ENCODE measurements at regions not wholly inside any gene's neighbourhood (a gene's known extent, or its start where the extent isn't known, plus 50 kb on each side); places are given as distances from the start of the nearest gene placed in this dataset.

DNA sequence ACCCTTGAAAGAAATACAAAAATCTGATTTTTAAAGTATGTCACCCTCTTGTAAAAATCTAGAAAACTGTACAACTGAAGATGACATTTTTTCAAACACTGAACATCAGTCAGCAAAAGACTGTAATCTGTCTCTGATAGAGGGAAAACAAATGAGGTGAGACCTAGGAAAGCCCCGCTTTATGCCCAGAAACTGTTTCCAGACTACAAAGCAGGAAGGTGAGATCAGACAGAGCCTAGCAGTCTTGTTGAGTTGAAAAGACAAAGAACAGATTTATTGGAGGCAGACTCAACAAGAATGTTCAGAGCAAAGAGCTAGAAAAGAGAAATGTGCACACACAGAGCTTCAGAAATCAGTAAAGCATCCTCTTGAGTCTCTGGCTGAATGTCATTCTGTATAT, 873.6 kb downstream of the LRFN5 start:
- H3K4me3 ChIP-seq (replicated peaks in 1 of 2; ENCODE audit: low read depth in 2 of 2, low read length in 2 of 2): no peak overlapping the region
- TF ChIP-seq, protein P1, sequence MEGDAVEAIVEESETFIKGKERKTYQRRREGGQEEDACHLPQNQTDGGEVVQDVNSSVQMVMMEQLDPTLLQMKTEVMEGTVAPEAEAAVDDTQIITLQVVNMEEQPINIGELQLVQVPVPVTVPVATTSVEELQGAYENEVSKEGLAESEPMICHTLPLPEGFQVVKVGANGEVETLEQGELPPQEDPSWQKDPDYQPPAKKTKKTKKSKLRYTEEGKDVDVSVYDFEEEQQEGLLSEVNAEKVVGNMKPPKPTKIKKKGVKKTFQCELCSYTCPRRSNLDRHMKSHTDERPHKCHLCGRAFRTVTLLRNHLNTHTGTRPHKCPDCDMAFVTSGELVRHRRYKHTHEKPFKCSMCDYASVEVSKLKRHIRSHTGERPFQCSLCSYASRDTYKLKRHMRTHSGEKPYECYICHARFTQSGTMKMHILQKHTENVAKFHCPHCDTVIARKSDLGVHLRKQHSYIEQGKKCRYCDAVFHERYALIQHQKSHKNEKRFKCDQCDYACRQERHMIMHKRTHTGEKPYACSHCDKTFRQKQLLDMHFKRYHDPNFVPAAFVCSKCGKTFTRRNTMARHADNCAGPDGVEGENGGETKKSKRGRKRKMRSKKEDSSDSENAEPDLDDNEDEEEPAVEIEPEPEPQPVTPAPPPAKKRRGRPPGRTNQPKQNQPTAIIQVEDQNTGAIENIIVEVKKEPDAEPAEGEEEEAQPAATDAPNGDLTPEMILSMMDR (IDR thresholded peaks at IDR 0.05; ENCODE audit: low read depth, low read length): no peak
- DNase-seq (ENCODE audit: low read depth in 2 of 2): no peak

DNA sequence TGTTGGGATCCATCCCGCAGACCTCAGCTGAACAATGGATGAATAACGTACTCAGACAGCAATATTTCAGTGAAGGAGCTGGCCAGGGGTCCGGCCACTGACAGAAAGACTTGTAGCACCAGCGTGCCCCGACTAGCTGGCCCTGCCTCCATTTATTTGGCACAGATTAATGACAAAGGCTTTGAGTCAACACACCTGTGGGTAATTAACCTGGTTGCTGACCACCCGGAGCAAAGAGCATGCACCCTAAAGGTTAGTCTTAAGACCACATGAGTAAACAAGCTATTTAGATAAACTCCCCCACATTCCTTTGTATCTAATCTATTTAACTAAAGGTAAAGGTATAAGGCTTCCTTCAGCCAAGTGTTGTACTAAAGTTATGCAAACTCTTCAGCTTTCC, 868.6 kb downstream of the LRFN5 start:
- TF ChIP-seq, protein P1 (IDR thresholded peaks at IDR 0.05; ENCODE audit: low read depth, low read length): no peak
- no peak for DNase-seq (ENCODE audit: low read depth in 2 of 2)
- no peak overlapping the region for H3K4me3 ChIP-seq (replicated peaks in 1 of 2; ENCODE audit: low read depth in 2 of 2, low read length in 2 of 2)

DNA sequence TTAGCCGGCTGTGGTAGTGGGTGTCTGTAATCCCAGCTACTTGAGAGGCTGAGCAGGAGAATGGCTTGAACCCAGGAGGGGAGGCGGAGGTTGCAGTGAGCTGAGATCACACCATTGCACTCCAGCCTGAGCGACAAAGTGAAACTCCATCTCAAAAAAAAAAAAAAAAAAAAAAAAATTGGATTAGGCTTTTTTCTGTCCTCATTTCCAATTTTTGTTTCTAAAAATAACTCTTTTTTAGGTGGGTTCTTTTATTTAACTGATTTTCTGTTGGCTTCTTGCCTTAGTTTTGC, 863.7 kb downstream of the LRFN5 start:
- H3K4me3 ChIP-seq (replicated peaks in 1 of 2; ENCODE audit: low read depth in 2 of 2, low read length in 2 of 2): no peak overlapping the region
- TF ChIP-seq, protein P1 (IDR thresholded peaks at IDR 0.05; ENCODE audit: low read depth, low read length): no peak
- no peak for DNase-seq (ENCODE audit: low read depth in 2 of 2)

DNA sequence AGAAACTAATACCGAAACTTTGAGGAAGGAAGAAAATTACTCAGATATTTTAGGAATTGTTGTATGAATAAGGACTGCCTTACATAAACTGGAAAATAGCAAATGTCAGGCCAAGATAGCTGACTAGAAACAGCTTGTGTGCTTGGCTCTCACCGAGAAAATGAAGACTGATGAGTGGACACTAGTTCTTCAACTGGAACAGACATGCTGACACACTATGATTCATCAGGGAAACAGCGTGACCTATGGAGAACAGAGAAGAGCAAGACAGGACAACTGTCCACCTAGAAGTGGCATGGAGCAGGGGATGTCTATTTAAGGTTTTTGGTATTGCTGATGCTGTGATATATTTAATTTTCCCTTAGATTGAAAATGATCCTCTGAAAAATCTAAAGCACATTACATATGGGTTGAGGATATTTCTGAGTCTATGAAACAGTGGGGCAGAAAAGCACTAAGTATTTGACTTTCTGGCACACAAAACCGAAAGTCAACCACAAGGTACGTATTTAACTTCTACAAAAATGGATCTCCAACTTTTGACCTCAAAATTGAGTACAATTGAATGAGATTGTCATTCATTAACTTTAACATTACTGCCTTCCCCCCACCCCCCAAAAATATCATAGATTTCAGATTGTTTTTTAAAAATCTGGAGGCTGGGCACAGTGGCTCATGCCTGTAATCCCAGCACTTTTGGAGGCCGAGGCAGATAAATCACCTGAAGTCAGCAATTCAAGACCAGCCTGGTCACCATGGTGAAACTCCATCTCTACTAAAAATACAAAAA, 863.2 kb downstream of the LRFN5 start:
- H3K4me3 ChIP-seq (replicated peaks in 1 of 2; ENCODE audit: low read depth in 2 of 2, low read length in 2 of 2): no peak overlapping the region
- DNase-seq (ENCODE audit: low read depth in 2 of 2): peak in 1 of 2 donors; percentile 6
- TF ChIP-seq, protein P1 (IDR thresholded peaks at IDR 0.05; ENCODE audit: low read depth, low read length): no peak

GRCh38 chr14:42460673-42461072, 854.0 kb downstream of the LRFN5 start:
- TF ChIP-seq, protein P1 (IDR thresholded peaks at IDR 0.05; ENCODE audit: low read depth, low read length): no peak
- no peak for DNase-seq (ENCODE audit: low read depth in 2 of 2)

GRCh38 chr14:42459171-42459685, 852.6 kb downstream of the LRFN5 start:
- TF ChIP-seq, protein P1 (IDR thresholded peaks at IDR 0.05; ENCODE audit: low read depth, low read length): no peak
- H3K4me3 ChIP-seq (replicated peaks in 1 of 2; ENCODE audit: low read depth in 2 of 2, low read length in 2 of 2): no peak overlapping the region
- no peak for DNase-seq (ENCODE audit: low read depth in 2 of 2)

More at GRCh38 chr14:42460673-42461072, 854.0 kb downstream of the LRFN5 start:
- no peak overlapping the region for H3K4me3 ChIP-seq (replicated peaks in 1 of 2; ENCODE audit: low read depth in 2 of 2, low read length in 2 of 2)
